ENCODE measurements at regions not wholly inside any gene's neighbourhood (a gene's known extent, or its start where the extent isn't known, plus 50 kb on each side); places are given as distances from the start of the nearest gene placed in this dataset.

DNA sequence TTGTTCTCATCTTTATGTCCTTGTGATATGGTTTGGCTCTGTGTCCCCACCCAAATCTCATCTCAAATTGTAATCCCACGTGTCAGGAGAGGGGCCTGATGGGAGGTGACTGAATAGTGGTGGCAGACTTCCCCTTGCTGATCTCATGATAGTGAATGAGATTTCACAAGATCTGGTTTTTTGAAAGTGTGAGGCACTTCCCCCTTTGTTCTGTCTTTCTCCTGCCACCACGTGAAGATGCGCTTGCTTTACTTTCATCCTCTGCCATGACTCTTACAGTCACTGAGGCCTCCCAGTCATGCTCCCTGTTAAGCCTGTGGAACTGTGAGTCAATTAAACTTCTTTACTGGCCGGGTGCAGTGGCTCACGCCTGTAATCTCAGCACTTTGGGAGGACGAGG, 161.0 kb downstream of the HERPUD2 start:
- no peak for DNase-seq

GRCh38 chr7:35530124-35531109, 164.5 kb downstream of the HERPUD2 start:
- no peak for DNase-seq

DNA sequence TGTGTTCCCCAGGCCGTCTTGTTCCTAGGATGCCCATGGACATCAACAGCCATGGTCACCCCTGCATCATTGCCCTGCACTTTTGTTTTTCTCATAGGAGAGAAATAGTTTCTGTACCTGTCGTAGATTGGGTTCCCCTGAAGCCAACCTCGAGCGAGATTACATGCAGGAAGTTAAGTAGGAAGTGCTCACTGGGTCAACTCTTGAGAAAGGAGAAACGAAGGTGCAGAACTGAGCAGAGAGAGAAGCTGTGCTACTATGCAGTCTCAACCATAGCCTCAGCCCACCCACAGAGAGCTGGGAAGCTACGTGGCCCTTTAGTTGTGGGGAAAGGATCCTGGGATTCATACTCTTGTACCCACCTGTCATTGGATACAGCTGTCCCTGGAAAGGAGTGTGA, 165.2 kb downstream of the HERPUD2 start:
- DNase-seq, result no peak

GRCh38 chr7:35528381-35528977, 166.5 kb downstream of the HERPUD2 start:
- DNase-seq, result no peak

DNA sequence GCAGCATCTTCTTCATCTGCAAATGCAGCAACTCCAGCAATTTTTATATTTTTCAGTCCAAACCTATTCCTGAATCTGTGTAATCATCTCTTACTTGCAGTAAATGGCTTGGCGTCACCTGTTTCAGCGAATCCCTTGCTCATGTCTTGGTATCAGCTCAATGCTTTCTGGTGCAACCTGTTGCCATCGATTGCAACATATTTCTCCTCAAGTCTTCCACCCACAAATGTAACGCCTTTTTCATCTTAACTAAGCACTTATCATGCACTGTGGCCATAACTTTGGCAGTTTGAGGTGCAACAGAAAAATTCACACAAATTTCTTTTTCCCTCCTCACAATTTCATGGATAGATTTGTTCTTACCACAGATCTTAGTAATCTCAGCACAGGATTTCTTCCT, 168.3 kb downstream of the HERPUD2 start:
- DNase-seq, result no peak

GRCh38 chr7:35524112-35524804, 170.7 kb downstream of the HERPUD2 start:
- DNase-seq, result no peak

- no peak for DNase-seq
These were observed 171.6 kb downstream of the HERPUD2 start for GRCh38 chr7:35523292-35523691.

DNA sequence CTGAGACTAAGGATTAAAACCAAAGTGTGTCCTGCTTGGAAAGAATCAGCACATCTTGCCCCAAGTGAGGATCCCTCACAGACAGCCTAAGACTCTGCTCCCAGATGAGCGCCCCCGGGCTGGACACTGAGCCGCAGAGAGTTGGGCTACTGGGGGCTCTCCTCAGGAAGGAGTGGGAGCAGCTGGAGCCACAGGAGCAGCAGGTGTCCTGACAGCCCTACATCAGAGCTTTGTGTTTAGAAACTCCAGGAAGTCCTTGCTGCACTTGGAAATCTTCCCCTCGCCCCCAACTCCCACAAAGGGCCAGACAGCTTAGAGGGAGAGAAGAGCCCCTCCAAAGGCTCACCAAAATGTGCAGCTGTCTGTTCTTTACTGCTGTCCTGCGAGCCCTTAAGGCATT, 172.2 kb downstream of the HERPUD2 start:
- DNase-seq, result no peak

GRCh38 chr7:35521941-35522340, 173.0 kb downstream of the HERPUD2 start:
- no peak for DNase-seq

- no peak for DNase-seq
These were observed 173.9 kb downstream of the HERPUD2 start for GRCh38 chr7:35520810-35521625.

- peak; percentile 36 for DNase-seq
These were observed 174.7 kb downstream of the HERPUD2 start for GRCh38 chr7:35519971-35520809.

DNA sequence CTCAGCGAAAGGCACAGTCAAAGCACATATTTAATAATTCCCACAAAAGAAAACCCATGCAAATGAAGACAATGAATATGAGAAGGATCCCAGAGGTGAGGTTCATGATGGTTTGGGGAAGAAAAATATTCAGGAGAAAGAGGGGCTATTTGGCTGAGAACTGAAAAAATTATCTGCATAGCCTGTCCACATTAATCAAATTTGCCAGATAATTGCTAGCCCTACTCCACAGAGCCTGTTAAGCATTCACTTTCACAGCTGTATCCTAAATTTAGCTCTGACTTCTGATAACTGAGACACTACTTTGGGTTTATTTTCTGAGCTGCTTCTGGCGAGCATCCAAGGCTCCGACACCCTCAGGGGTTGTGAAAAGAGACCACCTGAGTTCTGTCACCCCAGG, 176.2 kb downstream of the HERPUD2 start:
- no peak for DNase-seq

- DNase-seq, result no peak
These were observed 178.4 kb downstream of the HERPUD2 start for GRCh38 chr7:35516498-35516897.

- no peak for DNase-seq
These were observed 181.1 kb downstream of the HERPUD2 start for GRCh38 chr7:35513828-35514227.

DNA sequence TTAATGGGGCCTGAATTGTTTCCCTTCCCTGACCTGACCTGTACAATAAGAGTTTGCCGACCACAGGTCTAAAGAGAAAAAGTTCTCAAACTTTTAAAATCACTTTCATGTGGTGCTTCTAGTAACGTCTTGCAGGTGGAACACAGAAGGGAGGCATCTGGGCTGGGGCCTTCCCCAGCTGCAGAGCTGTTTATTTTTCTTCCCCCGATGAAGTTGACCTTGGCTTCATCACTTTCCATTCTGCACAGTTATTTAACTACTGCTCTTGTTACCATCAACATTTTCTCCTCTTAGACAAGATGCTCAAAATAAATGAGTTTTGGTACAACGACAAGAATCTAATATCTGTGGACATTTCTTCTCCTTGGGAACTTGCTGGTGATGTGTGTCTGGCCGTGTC, 181.7 kb downstream of the HERPUD2 start:
- DNase-seq, result no peak

GRCh38 chr7:35512716-35513115, 182.2 kb downstream of the HERPUD2 start:
- no peak for DNase-seq

DNA sequence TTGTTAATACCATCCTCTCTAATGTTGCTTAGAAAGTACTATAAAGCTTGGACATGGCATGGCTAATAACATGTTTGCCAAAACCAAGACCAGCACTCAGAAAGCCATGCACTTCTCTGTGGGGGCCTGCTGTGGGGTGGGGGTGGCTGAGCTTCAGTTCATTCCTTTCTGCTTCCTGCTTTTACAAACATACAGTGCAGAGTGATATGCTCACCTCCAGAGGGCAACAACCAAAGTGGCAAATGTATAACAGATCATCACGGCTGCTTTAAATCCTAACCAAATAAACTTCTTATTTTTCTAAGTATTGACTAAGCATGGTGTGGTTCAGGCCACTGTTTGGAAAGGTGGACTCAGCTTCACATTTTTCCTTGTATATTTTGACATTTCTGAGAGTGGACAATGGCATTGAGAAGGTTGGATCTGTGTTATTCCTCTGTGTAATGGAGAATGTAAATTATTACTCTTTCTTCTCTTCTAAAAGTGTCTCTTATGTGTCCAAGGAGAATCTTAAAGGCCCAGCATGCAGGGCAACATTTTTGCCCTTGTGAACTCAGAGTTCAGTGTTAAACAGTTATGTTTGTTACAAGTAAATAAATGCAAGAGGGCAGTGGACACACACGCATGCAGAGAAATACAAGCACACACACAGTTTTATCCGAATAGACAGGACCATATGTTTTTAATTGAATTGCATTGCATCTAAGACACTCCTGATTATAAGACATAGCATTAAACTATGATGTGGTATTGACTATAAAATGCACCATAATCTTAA, 186.1 kb downstream of the HERPUD2 start:
- DNase-seq, result no peak

GRCh38 chr7:35505066-35505465, 189.9 kb downstream of the HERPUD2 start:
- DNase-seq, result no peak

DNA sequence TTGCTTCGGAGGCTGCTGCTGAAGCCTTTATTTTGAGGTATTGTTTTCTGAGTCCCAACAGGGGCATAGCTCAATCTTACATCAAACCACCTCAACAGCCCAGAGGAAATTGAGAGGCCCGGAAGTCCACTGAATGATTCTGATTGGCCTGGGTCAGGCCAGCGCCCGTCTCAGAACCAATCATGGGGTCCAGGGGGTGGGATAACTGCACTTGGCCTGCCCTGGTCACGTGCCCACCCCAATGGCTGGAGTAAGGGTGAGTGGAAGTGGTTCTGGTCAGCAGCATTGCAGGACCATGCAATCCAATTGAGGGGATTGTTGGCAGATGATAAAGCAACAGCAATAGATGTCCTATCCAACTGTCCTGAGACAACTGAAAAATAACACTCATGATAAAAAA, 190.6 kb downstream of the HERPUD2 start:
- no peak for DNase-seq

GRCh38 chr7:35501681-35502080, 193.3 kb downstream of the HERPUD2 start:
- DNase-seq, result no peak

GRCh38 chr7:35499226-35499625, 195.7 kb downstream of the HERPUD2 start:
- no peak for DNase-seq
